Keratinocyte (primary cell): ENCODE measurements at regions not wholly inside any gene's neighbourhood (a gene's known extent, or its start where the extent isn't known, plus 50 kb on each side); places are given as distances from the start of the nearest gene placed in this dataset.

ENCODE experiments used
- CTCF ChIP-seq, 3 experiments: IDR thresholded peaks in 1 of 3; conservative IDR thresholded peaks in 1 of 3; optimal IDR thresholded peaks in 1 of 3; 2 replicates in 2 of 3; 3 replicates in 1 of 3; pipeline versions ENCODE3 to v1.5.1; 2011; ENCODE audit warnings: low read length in 3 of 3, mild to moderate bottlenecking in 3 of 3, moderate library complexity in 2 of 3, control low read depth in 1 of 3, inconsistent platforms in 1 of 3; ENCODE audit not compliant: insufficient read depth in 2 of 3; ENCODE audit errors: extremely low read depth in 1 of 3
- EZH2 ChIP-seq: IDR thresholded peaks from one replicate; pipeline ENCODE4 v1.6.1; 2012; ENCODE audit warnings: inconsistent platforms, mild to moderate bottlenecking, low read length, moderate library complexity

GRCh38 chr11:107222916-107223460 is 204.7 kb upstream of the GUCY1A2 start:
- no peak for TF ChIP-seq CTCF (optimal IDR thresholded peaks at IDR 0.05 in 1 of 3, IDR thresholded peaks at IDR 0.05 in 1 of 3, conservative IDR thresholded peaks at IDR 0.05 in 1 of 3; ENCODE audit: extremely low read depth in 1 of 3, insufficient read depth in 2 of 3, low read length in 3 of 3)
- no peak for TF ChIP-seq EZH2
